ENCODE measurements at regions not wholly inside any gene's neighbourhood (a gene's known extent, or its start where the extent isn't known, plus 50 kb on each side); places are given as distances from the start of the nearest gene placed in this dataset.

- 45% methylated on average over 1 of the region's 1 CpG for WGBS
- H3K27me3 ChIP-seq (replicated peaks; ENCODE audit: insufficient read depth) = no peaks in the 10 kb centered on the region
- no peak for DNase-seq (ENCODE audit: low spot score)
- H3K4me1 ChIP-seq (replicated peaks) = no peaks in the 10 kb centered on the region
- H3K4me3 ChIP-seq = no peak overlapping the region
- H3K9me3 ChIP-seq = no peaks in the 10 kb centered on the region
- no peaks in the 10 kb centered on the region for H3K36me3 ChIP-seq
- TF ChIP-seq POLR2AphosphoS5 (IDR thresholded peaks at IDR 0.05) (no peak), POLR2A (IDR thresholded peaks at IDR 0.05) (no peak)
- TF ChIP-seq, protein P1, sequence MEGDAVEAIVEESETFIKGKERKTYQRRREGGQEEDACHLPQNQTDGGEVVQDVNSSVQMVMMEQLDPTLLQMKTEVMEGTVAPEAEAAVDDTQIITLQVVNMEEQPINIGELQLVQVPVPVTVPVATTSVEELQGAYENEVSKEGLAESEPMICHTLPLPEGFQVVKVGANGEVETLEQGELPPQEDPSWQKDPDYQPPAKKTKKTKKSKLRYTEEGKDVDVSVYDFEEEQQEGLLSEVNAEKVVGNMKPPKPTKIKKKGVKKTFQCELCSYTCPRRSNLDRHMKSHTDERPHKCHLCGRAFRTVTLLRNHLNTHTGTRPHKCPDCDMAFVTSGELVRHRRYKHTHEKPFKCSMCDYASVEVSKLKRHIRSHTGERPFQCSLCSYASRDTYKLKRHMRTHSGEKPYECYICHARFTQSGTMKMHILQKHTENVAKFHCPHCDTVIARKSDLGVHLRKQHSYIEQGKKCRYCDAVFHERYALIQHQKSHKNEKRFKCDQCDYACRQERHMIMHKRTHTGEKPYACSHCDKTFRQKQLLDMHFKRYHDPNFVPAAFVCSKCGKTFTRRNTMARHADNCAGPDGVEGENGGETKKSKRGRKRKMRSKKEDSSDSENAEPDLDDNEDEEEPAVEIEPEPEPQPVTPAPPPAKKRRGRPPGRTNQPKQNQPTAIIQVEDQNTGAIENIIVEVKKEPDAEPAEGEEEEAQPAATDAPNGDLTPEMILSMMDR (IDR thresholded peaks at IDR 0.05) = no peak
- no peak overlapping the region for H3K27ac ChIP-seq
- intact Hi-C loops (cut with DNase I) = no loop called here
These were observed 159.6 kb upstream of the ANKH start for GRCh38 chr5:15031180-15031579.

DNA sequence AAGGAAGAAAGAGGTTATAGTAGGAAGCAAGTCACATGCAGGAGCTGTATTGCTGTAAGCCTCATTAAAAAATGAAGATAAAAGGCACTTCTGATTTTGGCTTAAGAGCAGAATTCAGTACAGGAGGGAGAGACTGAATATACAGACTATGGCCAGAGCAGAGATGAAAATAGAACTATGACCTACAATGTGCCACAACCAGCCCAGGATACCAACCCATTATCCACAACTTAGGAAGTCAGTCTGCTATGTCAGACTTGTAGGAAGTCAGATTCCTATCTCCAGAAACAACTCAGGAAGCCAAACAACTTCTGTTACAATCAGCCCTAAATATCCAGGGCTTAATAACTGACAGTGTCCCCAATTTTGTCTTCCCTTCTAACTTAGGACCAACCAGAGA, 156.2 kb upstream of the ANKH start:
- Histone ChIP-seq H3K9me3 (no peaks in the 10 kb centered on the region), H3K27me3 (replicated peaks; ENCODE audit: insufficient read depth) (no peaks in the 10 kb centered on the region), H3K4me3 (no peak overlapping the region), H3K4me1 (replicated peaks) (no peaks in the 10 kb centered on the region), H3K27ac (no peak overlapping the region), H3K36me3 (no peaks in the 10 kb centered on the region)
- TF ChIP-seq, protein P1 (IDR thresholded peaks at IDR 0.05) = no peak
- TF ChIP-seq POLR2AphosphoS5 (IDR thresholded peaks at IDR 0.05) = no peak
- no peak for TF ChIP-seq POLR2A (IDR thresholded peaks at IDR 0.05)
- intact Hi-C loops (cut with DNase I) = no loop called here
- no peak for DNase-seq (ENCODE audit: low spot score)

DNA sequence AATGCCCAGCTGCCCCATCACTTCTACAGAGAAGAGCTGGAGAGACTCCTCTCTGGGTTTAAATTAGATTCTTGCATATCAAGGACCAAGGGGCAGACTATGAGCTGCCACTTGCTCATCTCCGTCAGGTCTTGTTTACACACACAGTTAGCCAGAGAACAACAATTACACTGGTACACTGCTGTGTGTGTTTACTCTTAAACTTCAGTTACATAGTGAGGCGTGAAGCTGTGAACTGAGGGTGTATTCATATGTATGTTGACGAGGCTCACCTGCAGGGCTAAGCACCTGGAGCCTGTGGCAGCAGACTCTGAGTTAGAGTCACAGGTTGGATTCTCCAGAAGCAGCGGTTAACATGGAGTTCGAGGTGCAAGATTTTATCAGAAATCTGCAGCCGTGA, 155.4 kb upstream of the ANKH start:
- no peaks in the 10 kb centered on the region for H3K4me1 ChIP-seq (replicated peaks)
- TF ChIP-seq POLR2AphosphoS5 (IDR thresholded peaks at IDR 0.05) (no peak), POLR2A (IDR thresholded peaks at IDR 0.05) (no peak)
- TF ChIP-seq, protein P1 (IDR thresholded peaks at IDR 0.05) = no peak
- intact Hi-C loops (cut with DNase I) = no loop called here
- no peak overlapping the region for H3K27ac ChIP-seq
- no peak overlapping the region for H3K4me3 ChIP-seq
- H3K9me3 ChIP-seq = no peaks in the 10 kb centered on the region
- no peak for DNase-seq (ENCODE audit: low spot score)
- no peaks in the 10 kb centered on the region for H3K36me3 ChIP-seq
- no peaks in the 10 kb centered on the region for H3K27me3 ChIP-seq (replicated peaks; ENCODE audit: insufficient read depth)
- 75% methylated on average over 6 of the region's 6 CpGs for WGBS

GRCh38 chr5:15026011-15026893, 154.7 kb upstream of the ANKH start:
- no peaks in the 10 kb centered on the region for H3K9me3 ChIP-seq
- no peak for TF ChIP-seq POLR2A (IDR thresholded peaks at IDR 0.05)
- no peak for TF ChIP-seq POLR2AphosphoS5 (IDR thresholded peaks at IDR 0.05)
- TF ChIP-seq, protein P1 (IDR thresholded peaks at IDR 0.05) = no peak
- intact Hi-C loops (cut with DNase I) = no loop called here
- no peak overlapping the region for H3K27ac ChIP-seq
- no peaks in the 10 kb centered on the region for H3K27me3 ChIP-seq (replicated peaks; ENCODE audit: insufficient read depth)
- DNase-seq (ENCODE audit: low spot score) = no peak
- H3K4me3 ChIP-seq = no peak overlapping the region
- H3K4me1 ChIP-seq (replicated peaks) = no peaks in the 10 kb centered on the region
- no peaks in the 10 kb centered on the region for H3K36me3 ChIP-seq
- WGBS = 82% methylated on average over 9 of the region's 9 CpGs

DNA sequence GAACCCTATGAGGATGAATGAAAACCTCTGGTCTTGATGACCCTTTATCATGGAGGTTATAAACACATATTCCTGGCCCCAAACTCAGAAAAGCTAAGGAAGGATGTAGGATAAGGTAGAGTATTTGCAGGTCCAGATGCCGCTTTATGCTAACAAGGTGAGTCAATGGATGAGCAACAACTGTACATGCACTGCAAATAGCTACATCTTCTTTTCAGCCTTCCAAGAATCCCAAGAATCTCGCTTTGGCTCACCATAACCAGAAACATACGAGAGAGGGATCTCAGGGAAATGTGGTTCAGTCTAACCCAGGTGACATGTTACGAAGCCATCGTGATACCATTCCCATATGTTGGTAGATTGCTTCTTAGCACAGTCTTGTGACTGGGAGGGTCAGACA, 152.3 kb upstream of the ANKH start:
- no peak overlapping the region for H3K27ac ChIP-seq
- intact Hi-C loops (cut with DNase I) = no loop called here
- no peak for DNase-seq (ENCODE audit: low spot score)
- H3K27me3 ChIP-seq (replicated peaks; ENCODE audit: insufficient read depth) = no peaks in the 10 kb centered on the region
- H3K4me1 ChIP-seq (replicated peaks) = no peaks in the 10 kb centered on the region
- no peak overlapping the region for H3K4me3 ChIP-seq
- 99% methylated on average over 5 of the region's 5 CpGs for WGBS
- H3K9me3 ChIP-seq = no peaks in the 10 kb centered on the region
- H3K36me3 ChIP-seq = no peaks in the 10 kb centered on the region
- TF ChIP-seq POLR2AphosphoS5 (IDR thresholded peaks at IDR 0.05) (no peak), POLR2A (IDR thresholded peaks at IDR 0.05) (no peak)
- TF ChIP-seq, protein P1 (IDR thresholded peaks at IDR 0.05) = no peak
